Esophagus squamous epithelium (tissue), 4 donors: ENCODE measurements at regions not wholly inside any gene's neighbourhood (a gene's known extent, or its start where the extent isn't known, plus 50 kb on each side); places are given as distances from the start of the nearest gene placed in this dataset.

ENCODE experiments used
- POLR2A ChIP-seq, 4 donors: fragments of 450-650 bp; IDR thresholded peaks; one replicate each; pipeline ENCODE4 v1.6.1; 2017; ENCODE audit warnings: antibody characterized with exemption in 4 of 4, mild to moderate bottlenecking in 4 of 4, moderate library complexity in 3 of 4
- TF ChIP-seq, protein P1 (sequence below), 6 experiments: fragments of 450-650 bp in 4 of 6; fragments of 200-600 bp in 2 of 6; sonication (generic) in 2 of 6; IDR thresholded peaks; one replicate each; pipeline ENCODE4 v1.5.1; 2016 to 2019; ENCODE audit warnings: antibody characterized with exemption in 6 of 6, mild to moderate bottlenecking in 4 of 6, moderate library complexity in 4 of 6

DNA sequence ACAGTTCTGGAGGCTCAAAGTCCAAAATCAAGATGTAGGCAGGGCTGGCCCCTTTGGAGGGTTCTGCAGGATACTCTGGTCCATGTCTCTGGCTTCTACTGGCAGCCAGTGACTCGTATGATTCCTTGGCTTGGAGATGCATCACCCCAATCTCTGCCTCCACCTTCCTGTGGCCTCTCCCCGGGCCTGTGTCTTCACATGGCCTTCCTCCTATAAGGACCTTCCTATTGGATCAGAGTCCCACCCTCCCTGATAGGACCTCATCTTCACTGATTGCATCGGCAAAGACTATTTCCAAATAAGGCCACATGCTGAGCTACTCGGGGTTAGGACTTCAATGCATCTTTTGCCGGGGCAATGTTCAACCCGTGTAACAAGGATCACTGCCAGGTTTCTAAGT lies 509.0 kb downstream of the CD83 start:
- TF ChIP-seq, protein P1, sequence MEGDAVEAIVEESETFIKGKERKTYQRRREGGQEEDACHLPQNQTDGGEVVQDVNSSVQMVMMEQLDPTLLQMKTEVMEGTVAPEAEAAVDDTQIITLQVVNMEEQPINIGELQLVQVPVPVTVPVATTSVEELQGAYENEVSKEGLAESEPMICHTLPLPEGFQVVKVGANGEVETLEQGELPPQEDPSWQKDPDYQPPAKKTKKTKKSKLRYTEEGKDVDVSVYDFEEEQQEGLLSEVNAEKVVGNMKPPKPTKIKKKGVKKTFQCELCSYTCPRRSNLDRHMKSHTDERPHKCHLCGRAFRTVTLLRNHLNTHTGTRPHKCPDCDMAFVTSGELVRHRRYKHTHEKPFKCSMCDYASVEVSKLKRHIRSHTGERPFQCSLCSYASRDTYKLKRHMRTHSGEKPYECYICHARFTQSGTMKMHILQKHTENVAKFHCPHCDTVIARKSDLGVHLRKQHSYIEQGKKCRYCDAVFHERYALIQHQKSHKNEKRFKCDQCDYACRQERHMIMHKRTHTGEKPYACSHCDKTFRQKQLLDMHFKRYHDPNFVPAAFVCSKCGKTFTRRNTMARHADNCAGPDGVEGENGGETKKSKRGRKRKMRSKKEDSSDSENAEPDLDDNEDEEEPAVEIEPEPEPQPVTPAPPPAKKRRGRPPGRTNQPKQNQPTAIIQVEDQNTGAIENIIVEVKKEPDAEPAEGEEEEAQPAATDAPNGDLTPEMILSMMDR (IDR thresholded peaks at IDR 0.05), result no peak
- no peak for TF ChIP-seq POLR2A (IDR thresholded peaks at IDR 0.05)
